ENCODE measurements at regions not wholly inside any gene's neighbourhood (a gene's known extent, or its start where the extent isn't known, plus 50 kb on each side); places are given as distances from the start of the nearest gene placed in this dataset.

DNA sequence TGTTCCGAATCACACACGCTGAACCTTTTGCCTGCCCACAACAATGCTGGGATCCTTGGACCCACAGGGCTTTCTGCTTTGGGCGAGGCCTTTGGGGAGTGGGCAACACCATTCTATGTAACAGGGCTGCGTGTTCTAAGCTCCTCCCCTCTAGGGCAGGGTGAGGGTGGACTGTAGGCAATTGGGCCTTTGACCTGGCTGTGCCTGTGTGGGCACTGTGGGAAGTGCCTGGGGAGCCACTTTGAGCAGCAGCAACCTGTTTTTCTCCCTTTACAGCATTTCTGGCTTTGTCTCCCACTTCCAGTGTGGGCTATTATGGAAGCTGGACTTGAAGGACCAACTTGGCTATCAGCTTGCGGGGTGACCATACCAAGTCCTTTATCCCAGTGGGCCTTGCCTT is 128.9 kb upstream of the WSCD1 start:
- FAIRE-seq (no peak), DNase-seq (ENCODE audit: insufficient read length, low spot score) (no peak)

GRCh38 chr17:5942687-5943086 is 127.5 kb upstream of the WSCD1 start:
- DNase-seq (ENCODE audit: insufficient read length, low spot score): no peak
- TF ChIP-seq POU2F2 (IDR thresholded peaks at IDR 0.05; ENCODE audit: low read depth, low read length) (no peak), POLR2A (IDR thresholded peaks at IDR 0.05; ENCODE audit: low read depth, low read length) (no peak), PAX5 (IDR thresholded peaks at IDR 0.05; ENCODE audit: insufficient read depth, low read length, severe bottlenecking) (no peak), POLR2AphosphoS5 (IDR thresholded peaks at IDR 0.05; ENCODE audit: low read depth, low read length) (no peak), TAF1 (IDR thresholded peaks at IDR 0.05; ENCODE audit: low read depth, low read length) (no peak), SPI1 (IDR thresholded peaks at IDR 0.05; ENCODE audit: low read depth, low read length) (no peak)
- FAIRE-seq: no peak

More for the DNA sequence above, 128.9 kb upstream of the WSCD1 start:
- no peak for TF ChIP-seq TAF1 (IDR thresholded peaks at IDR 0.05; ENCODE audit: low read depth, low read length)
- no peak for TF ChIP-seq POLR2AphosphoS5 (IDR thresholded peaks at IDR 0.05; ENCODE audit: low read depth, low read length)
- TF ChIP-seq SPI1 (IDR thresholded peaks at IDR 0.05; ENCODE audit: low read depth, low read length): no peak
- no peak for TF ChIP-seq POLR2A (IDR thresholded peaks at IDR 0.05; ENCODE audit: low read depth, low read length)
- TF ChIP-seq POU2F2 (IDR thresholded peaks at IDR 0.05; ENCODE audit: low read depth, low read length): no peak
- no peak for TF ChIP-seq PAX5 (IDR thresholded peaks at IDR 0.05; ENCODE audit: insufficient read depth, low read length, severe bottlenecking)

DNA sequence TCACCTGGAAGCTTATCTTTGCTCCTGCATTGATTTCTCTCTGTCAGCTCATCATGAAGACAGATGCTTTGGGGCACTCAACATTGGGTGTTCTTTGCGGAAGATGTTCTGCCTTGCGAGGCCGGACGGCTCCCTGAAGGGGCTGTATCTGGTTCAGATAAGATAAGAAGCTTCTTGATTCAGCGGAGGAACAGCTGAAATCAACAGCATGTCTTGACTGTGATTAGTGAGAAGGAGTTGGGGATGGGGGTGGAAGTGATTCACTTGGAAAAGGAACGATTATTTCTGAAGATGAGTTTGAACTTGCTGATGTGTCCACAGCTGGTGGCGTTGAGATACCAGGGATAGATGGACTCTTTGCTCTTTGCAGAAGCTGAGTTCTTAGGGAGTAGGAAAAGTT is 126.9 kb upstream of the WSCD1 start:
- FAIRE-seq (no peak), DNase-seq (ENCODE audit: insufficient read length, low spot score) (no peak)
- TF ChIP-seq POLR2A (IDR thresholded peaks at IDR 0.05; ENCODE audit: low read depth, low read length) (no peak), SPI1 (IDR thresholded peaks at IDR 0.05; ENCODE audit: low read depth, low read length) (no peak), POU2F2 (IDR thresholded peaks at IDR 0.05; ENCODE audit: low read depth, low read length) (no peak), PAX5 (IDR thresholded peaks at IDR 0.05; ENCODE audit: insufficient read depth, low read length, severe bottlenecking) (no peak)

GRCh38 chr17:5943982-5944381 is 126.2 kb upstream of the WSCD1 start:
- DNase-seq (ENCODE audit: insufficient read length, low spot score) (no peak), FAIRE-seq (no peak)
- TF ChIP-seq SPI1 (IDR thresholded peaks at IDR 0.05; ENCODE audit: low read depth, low read length) (no peak), POLR2AphosphoS5 (IDR thresholded peaks at IDR 0.05; ENCODE audit: low read depth, low read length) (no peak), TAF1 (IDR thresholded peaks at IDR 0.05; ENCODE audit: low read depth, low read length) (no peak), PAX5 (IDR thresholded peaks at IDR 0.05; ENCODE audit: insufficient read depth, low read length, severe bottlenecking) (no peak), POLR2A (IDR thresholded peaks at IDR 0.05; ENCODE audit: low read depth, low read length) (no peak), POU2F2 (IDR thresholded peaks at IDR 0.05; ENCODE audit: low read depth, low read length) (no peak)

- DNase-seq (ENCODE audit: insufficient read length, low spot score): no peak
- FAIRE-seq: no peak
- TF ChIP-seq POLR2AphosphoS5 (IDR thresholded peaks at IDR 0.05; ENCODE audit: low read depth, low read length): no peak
- no peak for TF ChIP-seq PAX5 (IDR thresholded peaks at IDR 0.05; ENCODE audit: insufficient read depth, low read length, severe bottlenecking)
- no peak for TF ChIP-seq POLR2A (IDR thresholded peaks at IDR 0.05; ENCODE audit: low read depth, low read length)
- no peak for TF ChIP-seq TAF1 (IDR thresholded peaks at IDR 0.05; ENCODE audit: low read depth, low read length)
- TF ChIP-seq SPI1 (IDR thresholded peaks at IDR 0.05; ENCODE audit: low read depth, low read length): no peak
- TF ChIP-seq POU2F2 (IDR thresholded peaks at IDR 0.05; ENCODE audit: low read depth, low read length): no peak
Observed at GRCh38 chr17:5947701-5948180, 122.4 kb upstream of the WSCD1 start.

DNA sequence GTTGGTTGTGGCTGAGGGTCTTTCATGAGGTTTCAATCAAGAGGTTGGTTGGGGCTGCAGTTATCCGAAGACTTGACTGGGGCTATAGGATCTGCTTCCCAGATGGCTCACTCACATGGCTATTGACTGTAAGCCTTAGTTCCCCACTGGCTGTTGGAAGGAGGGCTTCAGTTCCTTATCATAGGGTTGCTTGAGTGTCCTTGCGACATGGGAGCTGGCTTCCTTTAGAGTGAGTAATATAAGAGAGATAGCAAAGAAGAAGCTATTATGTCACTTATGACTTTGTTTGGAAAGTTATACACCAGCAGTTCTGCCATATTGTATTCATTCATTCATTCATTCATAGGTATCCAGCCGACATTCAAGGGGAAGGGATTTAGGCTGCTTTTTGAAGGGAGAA is 121.4 kb upstream of the WSCD1 start:
- FAIRE-seq (no peak), DNase-seq (ENCODE audit: insufficient read length, low spot score) (no peak)
- TF ChIP-seq POLR2AphosphoS5 (IDR thresholded peaks at IDR 0.05; ENCODE audit: low read depth, low read length) (no peak), TAF1 (IDR thresholded peaks at IDR 0.05; ENCODE audit: low read depth, low read length) (no peak)

DNA sequence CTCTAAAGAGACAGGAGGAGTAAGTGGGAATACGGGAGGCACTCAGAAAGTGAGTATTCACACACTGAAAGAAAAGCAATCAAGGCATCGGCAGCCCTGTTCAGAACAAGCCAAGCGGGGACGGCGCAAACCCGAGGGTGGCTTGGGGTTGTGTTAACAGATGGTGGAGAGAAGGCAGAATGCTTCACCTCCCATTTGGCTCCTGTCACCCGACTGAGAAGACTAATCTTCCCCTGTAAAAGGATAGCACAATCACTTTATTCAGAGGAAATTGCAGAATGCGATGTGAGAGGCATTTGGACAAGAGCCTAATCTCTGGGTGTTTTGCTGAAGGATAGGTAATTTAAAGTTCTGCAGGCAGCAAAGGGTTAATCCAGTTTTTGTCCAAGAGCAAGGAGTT is 119.3 kb upstream of the WSCD1 start:
- no peak for TF ChIP-seq PAX5 (IDR thresholded peaks at IDR 0.05; ENCODE audit: insufficient read depth, low read length, severe bottlenecking)
- TF ChIP-seq TAF1 (IDR thresholded peaks at IDR 0.05; ENCODE audit: low read depth, low read length): no peak
- TF ChIP-seq POLR2AphosphoS5 (IDR thresholded peaks at IDR 0.05; ENCODE audit: low read depth, low read length): no peak
- no peak for FAIRE-seq
- DNase-seq (ENCODE audit: insufficient read length, low spot score): no peak

GRCh38 chr17:5951912-5952311 is 118.3 kb upstream of the WSCD1 start:
- FAIRE-seq (no peak), DNase-seq (ENCODE audit: insufficient read length, low spot score) (no peak)
- no peak for TF ChIP-seq POU2F2 (IDR thresholded peaks at IDR 0.05; ENCODE audit: low read depth, low read length)
- TF ChIP-seq SPI1 (IDR thresholded peaks at IDR 0.05; ENCODE audit: low read depth, low read length): no peak
- TF ChIP-seq TAF1 (IDR thresholded peaks at IDR 0.05; ENCODE audit: low read depth, low read length): no peak

- DNase-seq (ENCODE audit: insufficient read length, low spot score) (no peak), FAIRE-seq (no peak)
- TF ChIP-seq TAF1 (IDR thresholded peaks at IDR 0.05; ENCODE audit: low read depth, low read length): no peak
- no peak for TF ChIP-seq POU2F2 (IDR thresholded peaks at IDR 0.05; ENCODE audit: low read depth, low read length)
- TF ChIP-seq PAX5 (IDR thresholded peaks at IDR 0.05; ENCODE audit: insufficient read depth, low read length, severe bottlenecking): no peak
- TF ChIP-seq POLR2A (IDR thresholded peaks at IDR 0.05; ENCODE audit: low read depth, low read length): no peak
- TF ChIP-seq SPI1 (IDR thresholded peaks at IDR 0.05; ENCODE audit: low read depth, low read length): no peak
- no peak for TF ChIP-seq POLR2AphosphoS5 (IDR thresholded peaks at IDR 0.05; ENCODE audit: low read depth, low read length)
Observed at GRCh38 chr17:5952518-5952917, 117.7 kb upstream of the WSCD1 start.

GRCh38 chr17:5955764-5956163 is 114.4 kb upstream of the WSCD1 start:
- FAIRE-seq: no peak
- TF ChIP-seq SPI1 (IDR thresholded peaks at IDR 0.05; ENCODE audit: low read depth, low read length) (no peak), POLR2AphosphoS5 (IDR thresholded peaks at IDR 0.05; ENCODE audit: low read depth, low read length) (no peak)
- no peak for DNase-seq (ENCODE audit: insufficient read length, low spot score)

- no peak for DNase-seq (ENCODE audit: insufficient read length, low spot score)
- FAIRE-seq: no peak
- TF ChIP-seq PAX5 (IDR thresholded peaks at IDR 0.05; ENCODE audit: insufficient read depth, low read length, severe bottlenecking): no peak
- TF ChIP-seq POU2F2 (IDR thresholded peaks at IDR 0.05; ENCODE audit: low read depth, low read length): no peak
- no peak for TF ChIP-seq TAF1 (IDR thresholded peaks at IDR 0.05; ENCODE audit: low read depth, low read length)
Observed at GRCh38 chr17:5958850-5959249, 111.3 kb upstream of the WSCD1 start.
